DOHH2 (cell line): ENCODE measurements at regions not wholly inside any gene's neighbourhood (a gene's known extent, or its start where the extent isn't known, plus 50 kb on each side); places are given as distances from the start of the nearest gene placed in this dataset.

Source experiments
- H3F3A ChIP-seq: fragments of 200-600 bp; sonication (generic), shearing (Covaris generic); 2 replicates; pipeline ENCODE4 v1.6.0; 2016; ENCODE audit warnings: antibody characterized with exemption, mild to moderate bottlenecking; ENCODE audit not compliant: control insufficient read depth, insufficient read depth
- H3K27ac ChIP-seq: fragments of 200-600 bp; sonication (generic); 2 replicates; pipeline ENCODE4 v1.5.1; 2014; ENCODE audit warnings: low read depth, mild to moderate bottlenecking, low read length, moderate library complexity
- H3K27me3 ChIP-seq: fragments of 200-600 bp; sonication (generic); 2 replicates; pipeline ENCODE4 v1.6.1; 2014; ENCODE audit warnings: mild to moderate bottlenecking, low read length, mixed read lengths; ENCODE audit not compliant: control insufficient read depth
- H3K36me3 ChIP-seq: fragments of 200-600 bp; sonication (generic); 2 replicates; pipeline ENCODE4 v1.6.1; 2014; ENCODE audit warnings: mild to moderate bottlenecking, low read length, moderate library complexity, mixed read lengths; ENCODE audit not compliant: control insufficient read depth
- H3K4me1 ChIP-seq: fragments of 200-600 bp; sonication (generic); 2 replicates; pipeline ENCODE4 v1.6.1; 2014; ENCODE audit warnings: mild to moderate bottlenecking, low read length, mixed read lengths; ENCODE audit not compliant: control insufficient read depth
- H3K4me2 ChIP-seq: fragments of 200-600 bp; sonication (generic); 2 replicates; pipeline ENCODE4 v1.6.0; 2014; ENCODE audit warnings: mild to moderate bottlenecking, low read length, moderate library complexity
- H3K4me3 ChIP-seq: fragments of 200-600 bp; sonication (generic); 2 replicates; pipeline ENCODE4 v1.5.1; 2014; ENCODE audit warnings: mild to moderate bottlenecking, low read length, mixed read lengths
- H3K79me2 ChIP-seq: fragments of 200-600 bp; sonication (generic); 2 replicates; pipeline ENCODE4 v1.6.1; 2014; ENCODE audit warnings: mild to moderate bottlenecking, low read length, mixed read lengths; ENCODE audit not compliant: control insufficient read depth
- H3K9me2 ChIP-seq: fragments of 200-600 bp; sonication (generic); replicated peaks from 2 replicates; pipeline ENCODE4 v1.6.1; 2014; ENCODE audit warnings: mild to moderate bottlenecking, low read length, mixed read lengths; ENCODE audit not compliant: control insufficient read depth
- H3K9me3 ChIP-seq: fragments of 200-600 bp; sonication (generic); 2 replicates; pipeline ENCODE4 v1.6.1; 2014; ENCODE audit warnings: antibody characterized with exemption, low read length, mixed read lengths; ENCODE audit not compliant: control insufficient read depth, insufficient read depth
- H4K20me1 ChIP-seq: fragments of 200-600 bp; sonication (generic); 2 replicates; pipeline ENCODE4 v1.6.0; 2014; ENCODE audit warnings: low read depth, mild to moderate bottlenecking, antibody characterized with exemption, low read length, moderate library complexity; ENCODE audit not compliant: control insufficient read depth, insufficient read depth
- CTCF ChIP-seq: fragments of 200-600 bp; sonication (generic); IDR thresholded peaks from one replicate; pipeline ENCODE4 v1.5.1; 2014; ENCODE audit warnings: antibody characterized with exemption, mild to moderate bottlenecking, low read depth, low read length; ENCODE audit not compliant: poor library complexity, severe bottlenecking
- EZH2phosphoT487 ChIP-seq: fragments of 200-600 bp; sonication (generic); IDR thresholded peaks from 2 replicates; pipeline ENCODE4 v1.6.1; 2017; ENCODE audit warnings: borderline replicate concordance, mild to moderate bottlenecking, antibody characterized with exemption, low read length, moderate library complexity, mixed read lengths

- H3K27ac ChIP-seq = no peak overlapping the region
- no peaks in the 10 kb centered on the region for H3K9me3 ChIP-seq
- H3K4me1 ChIP-seq = no peaks in the 10 kb centered on the region
- no peaks in the 10 kb centered on the region for H3F3A ChIP-seq
- no peaks in the 10 kb centered on the region for H3K79me2 ChIP-seq
- no peak overlapping the region for H3K4me3 ChIP-seq
- H4K20me1 ChIP-seq = no peaks in the 10 kb centered on the region
- H3K4me2 ChIP-seq = 0 out of 2 replicates have a peak overlapping the region, but pooled peaks have one; percentile 8
- H3K9me2 ChIP-seq = no peaks in the 10 kb centered on the region
- H3K36me3 ChIP-seq = no peaks in the 10 kb centered on the region
- no peak for TF ChIP-seq CTCF
- no peak for TF ChIP-seq EZH2phosphoT487
- peaks cover 2% of the 10 kb centered on the region; the same call in 1 of the 2 replicates for H3K27me3 ChIP-seq
Measured at GRCh38 chr3:150074277-150074676, 103.6 kb upstream of the PFN2 start.

- peaks cover 2% of the 10 kb centered on the region; the same call in 1 of the 2 replicates for H3K27me3 ChIP-seq
- no peak overlapping the region for H3K4me3 ChIP-seq
- H3K27ac ChIP-seq = no peak overlapping the region
- H4K20me1 ChIP-seq = no peaks in the 10 kb centered on the region
- H3K4me1 ChIP-seq = no peaks in the 10 kb centered on the region
- no peak overlapping the region for H3K4me2 ChIP-seq
- H3K79me2 ChIP-seq = no peaks in the 10 kb centered on the region
- no peaks in the 10 kb centered on the region for H3F3A ChIP-seq
- H3K9me2 ChIP-seq = no peaks in the 10 kb centered on the region
- H3K9me3 ChIP-seq = no peaks in the 10 kb centered on the region
- TF ChIP-seq EZH2phosphoT487 (no peak), CTCF (no peak)
- H3K36me3 ChIP-seq = no peaks in the 10 kb centered on the region
Measured at GRCh38 chr3:150073513-150073912, 102.8 kb upstream of the PFN2 start.

GRCh38 chr3:150073031-150073430 lies 102.3 kb upstream of the PFN2 start:
- no peaks in the 10 kb centered on the region for H3K9me2 ChIP-seq
- H3K4me3 ChIP-seq = no peak overlapping the region
- no peaks in the 10 kb centered on the region for H4K20me1 ChIP-seq
- H3K36me3 ChIP-seq = no peaks in the 10 kb centered on the region
- no peaks in the 10 kb centered on the region for H3K4me1 ChIP-seq
- H3F3A ChIP-seq = no peaks in the 10 kb centered on the region
- no peak for TF ChIP-seq CTCF
- no peak for TF ChIP-seq EZH2phosphoT487
- no peak overlapping the region for H3K27ac ChIP-seq
- no peaks in the 10 kb centered on the region for H3K9me3 ChIP-seq
- H3K4me2 ChIP-seq = no peak overlapping the region
- H3K79me2 ChIP-seq = no peaks in the 10 kb centered on the region
- peaks cover 7% of the 10 kb centered on the region; the same call in 1 of the 2 replicates for H3K27me3 ChIP-seq
